IgD-negative memory B cell (primary cell): ENCODE measurements at regions not wholly inside any gene's neighbourhood (a gene's known extent, or its start where the extent isn't known, plus 50 kb on each side); places are given as distances from the start of the nearest gene placed in this dataset.

Experiments used
- H3K27ac Mint-ChIP-seq, 3 donors: one replicate each; pipeline ENCODE4 v1.8.0; 2020 to 2022; ENCODE audit warnings: mild to moderate bottlenecking in 3 of 3, mixed read lengths in 3 of 3, moderate library complexity in 1 of 3
- H3K27me3 Mint-ChIP-seq: one replicate; pipeline ENCODE4 v1.8.0; 2021; ENCODE audit warnings: mixed read lengths
- H3K36me3 Mint-ChIP-seq: one replicate; pipeline ENCODE4 v1.8.0; 2020; ENCODE audit warnings: mild to moderate bottlenecking, mixed read lengths
- H3K4me1 Mint-ChIP-seq, 3 donors: one replicate each; pipeline ENCODE4 v1.8.0; 2020 to 2022; ENCODE audit warnings: mixed read lengths in 3 of 3, mild to moderate bottlenecking in 1 of 3
- H3K4me3 Mint-ChIP-seq, 4 donors: one replicate each; pipeline ENCODE4 v1.8.0; 2020 to 2022; ENCODE audit warnings: mild to moderate bottlenecking in 4 of 4, mixed read lengths in 4 of 4, moderate library complexity in 3 of 4
- H3K9me3 Mint-ChIP-seq, 3 donors: one replicate each; pipeline ENCODE4 v1.8.0; 2020 to 2021; ENCODE audit warnings: mixed read lengths in 3 of 3, mild to moderate bottlenecking in 1 of 3

DNA sequence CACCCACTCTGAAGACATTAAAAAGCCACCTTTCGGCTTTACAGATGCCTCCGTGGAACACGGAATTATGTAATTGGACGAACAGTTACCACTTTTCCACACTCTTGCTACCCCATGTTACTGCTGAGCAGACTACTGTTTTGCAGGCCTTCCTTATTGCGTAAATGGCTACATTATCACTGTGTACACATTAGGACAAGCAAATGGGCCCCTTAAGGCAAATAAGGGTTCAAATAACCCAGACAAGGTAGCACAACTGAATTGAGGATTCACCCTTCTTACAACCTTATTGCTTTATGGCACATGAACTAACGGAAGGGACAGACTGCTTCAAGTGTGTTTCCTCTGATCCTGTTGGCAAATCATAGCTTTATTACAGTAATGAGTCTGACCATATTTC, 832.2 kb upstream of the FANCL start:
- Mint-ChIP-seq H3K4me1 (no peaks in the 10 kb centered on the region), H3K27me3 (no peaks in the 10 kb centered on the region), H3K4me3 (no peak overlapping the region), H3K36me3 (no peaks in the 10 kb centered on the region), H3K27ac (no peak overlapping the region), H3K9me3 (peaks cover 0 to 8% (median 0%) of the 10 kb centered on the region in 3 donors)

DNA sequence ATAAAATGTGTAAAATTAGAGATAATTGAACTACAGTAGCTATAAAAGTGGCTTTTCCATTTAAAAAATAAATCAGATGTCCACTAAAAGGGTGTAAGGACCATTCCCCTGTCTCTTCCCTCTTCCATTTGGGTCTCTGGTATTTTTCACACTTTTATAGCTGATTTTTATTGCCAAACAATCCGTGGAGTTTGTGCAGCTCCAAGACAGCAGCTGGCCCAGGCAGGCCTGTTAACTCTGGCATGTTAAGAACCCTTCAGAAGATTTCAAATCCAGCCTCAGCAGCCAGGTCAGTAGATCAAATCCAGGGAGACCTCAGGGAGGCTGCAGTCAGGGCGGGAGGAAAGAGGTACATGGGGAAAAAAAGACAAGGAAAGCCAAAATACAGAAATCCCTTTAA, 827.1 kb upstream of the FANCL start:
- Mint-ChIP-seq H3K4me3 (no peak overlapping the region), H3K36me3 (no peaks in the 10 kb centered on the region), H3K9me3 (peaks cover 0 to 8% (median 0%) of the 10 kb centered on the region in 3 donors), H3K27ac (no peak overlapping the region), H3K4me1 (no peaks in the 10 kb centered on the region), H3K27me3 (no peaks in the 10 kb centered on the region)

DNA sequence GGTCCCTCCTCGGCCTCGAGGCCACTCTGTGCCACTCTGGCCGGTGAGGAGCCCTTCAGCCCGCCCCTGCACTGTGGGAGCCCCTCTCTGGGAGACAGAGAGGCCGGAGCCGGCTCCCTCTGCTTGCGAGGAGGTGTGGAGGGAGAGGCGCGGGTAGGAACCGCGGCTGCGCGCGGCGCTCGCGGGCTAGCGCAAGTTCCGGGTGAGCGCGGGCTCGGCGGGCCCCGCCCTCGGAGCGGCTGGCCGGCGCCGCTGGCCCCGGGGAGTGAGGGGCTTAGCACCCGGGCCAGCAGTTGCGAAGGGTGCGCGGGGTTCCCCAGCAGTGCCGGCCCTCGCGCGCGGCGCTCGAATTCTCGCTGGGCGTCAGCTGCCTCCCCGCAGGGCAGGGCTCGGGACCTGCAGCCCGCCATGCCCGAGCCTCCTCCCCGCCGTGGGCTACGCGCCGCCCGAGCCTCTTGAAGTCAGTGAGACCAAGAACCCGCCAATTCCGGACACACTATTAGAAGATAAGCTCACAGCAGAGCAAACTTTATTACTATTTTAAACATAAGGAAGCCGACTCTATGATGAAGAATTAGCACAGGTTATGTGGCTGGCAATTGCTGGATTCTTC, 825.8 kb upstream of the FANCL start:
- peaks cover 0 to 8% (median 0%) of the 10 kb centered on the region in 3 donors for H3K9me3 Mint-ChIP-seq
- no peaks in the 10 kb centered on the region for H3K27me3 Mint-ChIP-seq
- H3K4me1 Mint-ChIP-seq: no peaks in the 10 kb centered on the region
- no peak overlapping the region for H3K4me3 Mint-ChIP-seq
- H3K36me3 Mint-ChIP-seq: no peaks in the 10 kb centered on the region
- H3K27ac Mint-ChIP-seq: no peak overlapping the region

DNA sequence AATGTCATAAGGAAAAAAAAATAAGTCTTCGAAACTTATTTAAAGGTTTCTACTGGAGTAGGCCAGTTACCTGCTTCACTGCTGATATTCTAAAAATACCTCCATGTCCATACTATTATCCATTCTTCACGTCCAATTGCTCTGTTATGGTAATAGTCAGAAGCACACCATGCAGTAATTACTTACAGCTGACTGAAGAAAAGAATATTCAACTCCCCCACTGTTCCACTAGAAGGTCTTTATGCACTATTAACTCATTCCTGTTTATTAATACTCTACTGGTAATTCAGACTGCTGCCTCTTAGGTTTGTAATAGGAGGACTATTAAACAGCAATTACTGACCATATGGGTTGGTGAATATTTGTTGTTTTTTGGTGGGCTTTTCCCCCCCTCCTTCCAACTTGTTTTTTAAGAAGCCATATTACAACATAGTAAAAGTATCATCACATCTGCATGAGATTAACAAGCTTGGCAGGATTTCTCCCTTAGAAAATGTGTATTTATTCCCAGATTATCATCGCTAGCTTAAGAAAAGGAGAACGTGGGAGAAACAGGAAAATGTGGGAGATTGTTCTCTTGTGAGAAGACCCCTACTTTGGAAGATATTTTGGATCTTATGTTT, 806.4 kb upstream of the FANCL start:
- Mint-ChIP-seq H3K9me3 (no peaks in the 10 kb centered on the region), H3K4me1 (no peaks in the 10 kb centered on the region), H3K27me3 (peaks cover 3% of the 10 kb centered on the region), H3K4me3 (no peak overlapping the region), H3K36me3 (no peaks in the 10 kb centered on the region), H3K27ac (no peak overlapping the region)

DNA sequence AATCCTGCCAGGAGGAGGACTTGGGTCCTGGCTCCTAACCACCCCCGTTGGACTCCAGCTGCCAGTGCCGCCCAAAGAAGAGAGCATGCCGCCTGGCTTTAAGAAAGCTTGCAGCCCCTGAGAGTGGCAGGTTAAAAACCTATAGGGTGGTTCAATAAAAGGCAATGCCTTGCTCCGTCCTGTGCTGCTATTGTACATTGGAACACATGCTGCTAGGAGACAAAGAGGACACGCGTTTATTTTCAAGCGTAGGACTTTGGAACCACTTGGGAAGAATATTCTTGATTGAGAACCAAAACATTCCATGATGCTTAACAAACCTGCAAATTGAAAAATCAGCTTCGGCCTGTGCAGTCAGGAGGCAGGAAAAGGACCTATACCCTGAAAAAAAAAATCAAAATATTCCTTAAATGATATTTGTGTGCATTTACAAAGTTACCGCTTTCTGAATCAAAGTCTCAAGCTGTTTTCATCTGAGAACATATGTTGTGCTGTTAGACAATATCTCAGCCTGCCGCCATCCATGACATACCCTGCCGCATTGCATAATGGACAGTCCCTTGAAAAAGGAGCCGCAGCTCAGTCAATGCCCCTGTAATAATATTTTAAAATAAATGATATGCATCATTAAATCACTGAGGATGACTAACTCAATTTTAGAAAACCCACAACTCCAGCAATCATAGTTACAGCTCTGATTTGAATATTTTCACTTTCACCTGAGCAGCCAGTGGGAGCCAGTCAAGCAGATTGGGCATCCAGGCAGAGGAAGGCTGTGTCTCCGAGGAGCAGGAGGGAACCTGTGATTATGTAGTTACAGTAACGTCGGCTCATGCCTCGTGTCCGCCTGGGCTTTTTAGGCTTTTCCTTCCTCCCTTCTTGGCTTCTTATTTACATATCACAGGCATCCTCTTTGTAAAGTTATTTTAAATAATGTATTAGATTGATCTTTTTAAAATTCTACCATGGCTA, 805.6 kb upstream of the FANCL start:
- H3K4me1 Mint-ChIP-seq: no peaks in the 10 kb centered on the region
- H3K27ac Mint-ChIP-seq: no peak overlapping the region
- no peaks in the 10 kb centered on the region for H3K36me3 Mint-ChIP-seq
- H3K4me3 Mint-ChIP-seq: no peak overlapping the region
- H3K9me3 Mint-ChIP-seq: no peaks in the 10 kb centered on the region
- H3K27me3 Mint-ChIP-seq: peaks cover 3% of the 10 kb centered on the region

DNA sequence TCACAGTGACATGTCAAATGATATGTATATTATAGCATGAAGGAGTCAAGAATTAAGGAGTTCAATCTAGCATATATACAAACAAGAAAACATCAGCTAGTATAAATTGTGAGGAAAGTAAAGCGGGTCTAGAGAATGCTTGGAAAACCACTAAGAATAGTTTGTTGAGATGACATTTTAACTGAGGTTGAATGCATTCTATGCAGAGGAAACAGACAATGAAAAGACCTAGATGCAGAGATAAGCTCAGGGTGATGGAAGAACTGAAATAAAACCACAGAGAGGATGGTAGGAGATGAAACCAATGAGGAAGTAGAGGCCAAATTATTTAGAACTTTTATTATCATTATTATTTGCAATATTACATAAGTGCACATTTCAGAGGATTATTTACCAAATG, 803.6 kb upstream of the FANCL start:
- H3K9me3 Mint-ChIP-seq: no peaks in the 10 kb centered on the region
- no peaks in the 10 kb centered on the region for H3K27me3 Mint-ChIP-seq
- no peak overlapping the region for H3K27ac Mint-ChIP-seq
- no peak overlapping the region for H3K4me3 Mint-ChIP-seq
- H3K36me3 Mint-ChIP-seq: no peaks in the 10 kb centered on the region
- no peaks in the 10 kb centered on the region for H3K4me1 Mint-ChIP-seq

DNA sequence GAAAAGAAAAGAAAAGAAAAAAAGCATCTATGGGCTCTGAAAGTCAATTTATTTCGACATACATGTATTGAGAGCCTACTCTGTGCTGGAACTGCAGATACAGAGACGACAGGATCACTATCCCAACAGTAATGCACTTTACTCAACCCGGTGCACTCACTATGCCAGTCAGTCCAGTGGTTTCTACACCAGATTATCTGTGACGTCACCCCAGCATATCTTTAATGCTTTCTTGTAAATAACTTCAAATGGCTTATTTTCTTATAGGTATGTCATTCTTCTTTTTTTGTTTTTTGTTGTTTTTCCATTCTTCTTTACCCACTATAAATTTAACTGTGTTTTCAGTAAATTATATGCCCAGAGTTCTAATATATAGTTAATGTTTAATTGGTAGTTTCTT, 800.0 kb upstream of the FANCL start:
- no peaks in the 10 kb centered on the region for H3K36me3 Mint-ChIP-seq
- H3K27me3 Mint-ChIP-seq: no peaks in the 10 kb centered on the region
- peaks cover 0 to 6% (median 0%) of the 10 kb centered on the region in 3 donors for H3K9me3 Mint-ChIP-seq
- H3K27ac Mint-ChIP-seq: no peak overlapping the region
- no peak overlapping the region for H3K4me3 Mint-ChIP-seq
- H3K4me1 Mint-ChIP-seq: no peaks in the 10 kb centered on the region

DNA sequence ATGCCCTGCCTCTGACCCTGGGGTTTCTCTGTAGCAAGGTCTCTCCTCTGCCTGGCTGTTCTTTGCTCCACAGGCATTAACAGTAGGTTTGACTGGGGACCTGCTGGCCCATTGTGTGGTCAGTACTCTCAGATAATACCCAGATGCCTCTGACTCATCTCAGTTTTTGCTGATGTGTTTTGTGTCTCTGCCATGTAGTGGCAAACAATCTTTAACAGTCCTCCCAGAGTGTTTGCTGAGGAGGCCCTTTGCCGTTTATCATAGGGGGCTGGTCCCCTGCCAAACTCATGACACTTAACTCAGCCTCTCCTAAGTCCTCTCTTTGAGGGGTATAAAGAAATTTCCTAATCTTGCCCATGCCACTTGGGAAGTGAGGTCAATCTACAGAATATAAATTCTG, 793.7 kb upstream of the FANCL start:
- Mint-ChIP-seq H3K4me1 (no peaks in the 10 kb centered on the region), H3K27ac (no peak overlapping the region), H3K9me3 (peaks cover 0 to 6% (median 0%) of the 10 kb centered on the region in 3 donors), H3K4me3 (no peak overlapping the region), H3K27me3 (peaks cover 8% of the 10 kb centered on the region), H3K36me3 (no peaks in the 10 kb centered on the region)

DNA sequence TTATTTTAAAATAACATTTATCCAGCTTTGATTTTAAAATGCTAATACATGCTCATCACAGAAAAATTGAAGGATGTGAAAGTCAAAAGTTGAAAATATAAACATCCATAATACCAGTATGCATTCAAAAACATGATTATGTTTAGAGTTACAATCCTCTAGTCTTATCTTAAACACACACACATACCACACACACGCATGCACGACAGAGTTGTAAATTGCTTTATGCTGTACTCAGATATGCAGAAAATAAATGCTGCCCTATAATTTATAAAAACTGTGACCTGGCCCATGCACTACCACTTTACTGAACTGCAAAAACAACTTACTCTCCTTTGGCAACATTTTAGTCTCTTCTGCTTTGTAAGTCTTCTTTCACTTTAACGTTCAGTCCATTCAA, 793.0 kb upstream of the FANCL start:
- H3K4me1 Mint-ChIP-seq: no peaks in the 10 kb centered on the region
- H3K27ac Mint-ChIP-seq: no peak overlapping the region
- H3K9me3 Mint-ChIP-seq: peaks cover 0 to 6% (median 0%) of the 10 kb centered on the region in 3 donors
- H3K4me3 Mint-ChIP-seq: no peak overlapping the region
- no peaks in the 10 kb centered on the region for H3K36me3 Mint-ChIP-seq
- peaks cover 8% of the 10 kb centered on the region for H3K27me3 Mint-ChIP-seq

DNA sequence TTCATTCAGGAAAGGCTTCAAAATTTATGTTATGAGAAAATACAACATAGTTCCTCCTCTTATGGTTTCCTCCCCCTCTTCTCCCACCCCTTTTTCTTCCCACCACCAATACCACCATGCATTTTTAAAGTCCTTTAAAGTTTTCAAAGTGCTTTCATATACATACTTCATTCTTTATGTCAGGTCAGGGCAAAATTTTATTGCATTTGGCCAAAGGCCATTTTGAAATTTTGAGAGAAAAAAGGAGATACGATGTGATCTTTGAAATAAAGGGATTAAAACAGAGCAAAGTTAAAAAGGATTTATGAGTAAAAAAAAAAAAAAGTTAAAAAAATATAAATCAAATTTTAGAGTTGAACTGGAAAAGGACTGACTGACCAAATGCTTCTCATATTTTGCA, 792.5 kb upstream of the FANCL start:
- H3K36me3 Mint-ChIP-seq: no peaks in the 10 kb centered on the region
- H3K27ac Mint-ChIP-seq: no peak overlapping the region
- H3K9me3 Mint-ChIP-seq: peaks cover 0 to 6% (median 0%) of the 10 kb centered on the region in 3 donors
- peaks cover 8% of the 10 kb centered on the region for H3K27me3 Mint-ChIP-seq
- no peak overlapping the region for H3K4me3 Mint-ChIP-seq
- H3K4me1 Mint-ChIP-seq: no peaks in the 10 kb centered on the region

DNA sequence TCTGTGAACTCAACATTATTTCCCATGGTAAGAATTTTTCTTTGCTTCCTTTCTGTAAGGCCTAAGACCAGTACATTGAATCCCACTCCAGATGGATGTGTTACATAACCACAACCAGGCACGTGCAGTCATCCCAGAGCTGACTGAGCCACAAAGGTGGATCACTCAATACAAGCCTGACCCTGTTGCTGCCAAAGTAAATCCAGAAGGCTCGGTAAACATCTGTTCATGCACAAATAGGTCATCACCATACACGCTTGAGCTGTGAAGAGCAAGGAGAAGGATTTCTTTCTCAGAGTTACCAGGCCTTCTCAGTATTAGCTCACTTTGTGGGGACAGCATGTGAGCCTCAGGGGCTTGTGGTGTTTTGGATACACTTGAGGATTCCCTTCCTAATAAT, 791.4 kb upstream of the FANCL start:
- no peak overlapping the region for H3K27ac Mint-ChIP-seq
- peaks cover 0 to 3% (median 0%) of the 10 kb centered on the region in 3 donors for H3K9me3 Mint-ChIP-seq
- H3K4me1 Mint-ChIP-seq: no peaks in the 10 kb centered on the region
- no peak overlapping the region for H3K4me3 Mint-ChIP-seq
- H3K36me3 Mint-ChIP-seq: no peaks in the 10 kb centered on the region
- peaks cover 8% of the 10 kb centered on the region for H3K27me3 Mint-ChIP-seq

DNA sequence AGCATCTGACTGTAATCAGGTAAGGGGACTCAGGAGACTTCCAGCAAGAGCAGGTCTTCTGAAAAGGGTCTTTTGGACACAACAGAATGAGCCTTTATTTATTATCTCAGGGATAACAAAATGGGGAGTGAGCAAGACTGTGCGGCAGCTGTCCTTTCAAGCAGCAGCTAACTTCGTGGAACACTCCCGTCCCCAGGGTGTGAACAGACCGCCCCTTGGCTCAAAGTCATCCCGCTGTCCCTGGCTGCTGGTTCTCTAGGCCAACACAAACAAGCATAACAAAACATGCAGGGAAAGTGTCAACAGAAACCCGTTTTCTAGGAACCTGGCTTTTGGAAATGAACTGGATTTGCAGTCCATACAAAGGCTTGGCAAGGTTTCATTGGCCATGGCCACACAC, 787.9 kb upstream of the FANCL start:
- no peaks in the 10 kb centered on the region for H3K36me3 Mint-ChIP-seq
- no peak overlapping the region for H3K4me3 Mint-ChIP-seq
- H3K4me1 Mint-ChIP-seq: peaks cover 0 to 1% (median 0%) of the 10 kb centered on the region in 3 donors

DNA sequence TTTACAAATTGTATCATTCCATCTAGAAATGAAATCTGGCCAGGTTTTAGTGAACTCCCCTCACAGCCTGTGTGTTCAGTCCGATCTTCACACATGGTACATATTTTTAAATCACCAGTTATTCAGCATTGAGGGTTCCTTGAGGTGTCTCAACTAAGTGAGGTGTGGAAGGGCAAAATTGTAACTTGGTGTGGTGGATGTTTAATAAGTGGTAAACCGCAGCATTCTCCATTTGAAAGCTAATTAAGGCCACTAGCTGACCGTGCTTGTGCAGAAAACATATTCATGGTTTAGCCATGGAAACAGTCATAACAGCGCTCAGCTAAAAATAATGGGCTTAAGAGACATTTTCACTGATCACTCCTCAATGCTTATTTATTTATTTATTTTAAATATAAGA, 786.2 kb upstream of the FANCL start:
- no peak overlapping the region for H3K27ac Mint-ChIP-seq
- peaks cover 7% of the 10 kb centered on the region for H3K27me3 Mint-ChIP-seq
- H3K9me3 Mint-ChIP-seq: no peaks in the 10 kb centered on the region
- H3K4me1 Mint-ChIP-seq: peaks cover 0 to 1% (median 0%) of the 10 kb centered on the region in 3 donors
- no peaks in the 10 kb centered on the region for H3K36me3 Mint-ChIP-seq
- H3K4me3 Mint-ChIP-seq: no peak overlapping the region

More for the DNA sequence above, 787.9 kb upstream of the FANCL start:
- Mint-ChIP-seq H3K27ac (no peak overlapping the region), H3K9me3 (no peaks in the 10 kb centered on the region), H3K27me3 (peaks cover 8% of the 10 kb centered on the region)

DNA sequence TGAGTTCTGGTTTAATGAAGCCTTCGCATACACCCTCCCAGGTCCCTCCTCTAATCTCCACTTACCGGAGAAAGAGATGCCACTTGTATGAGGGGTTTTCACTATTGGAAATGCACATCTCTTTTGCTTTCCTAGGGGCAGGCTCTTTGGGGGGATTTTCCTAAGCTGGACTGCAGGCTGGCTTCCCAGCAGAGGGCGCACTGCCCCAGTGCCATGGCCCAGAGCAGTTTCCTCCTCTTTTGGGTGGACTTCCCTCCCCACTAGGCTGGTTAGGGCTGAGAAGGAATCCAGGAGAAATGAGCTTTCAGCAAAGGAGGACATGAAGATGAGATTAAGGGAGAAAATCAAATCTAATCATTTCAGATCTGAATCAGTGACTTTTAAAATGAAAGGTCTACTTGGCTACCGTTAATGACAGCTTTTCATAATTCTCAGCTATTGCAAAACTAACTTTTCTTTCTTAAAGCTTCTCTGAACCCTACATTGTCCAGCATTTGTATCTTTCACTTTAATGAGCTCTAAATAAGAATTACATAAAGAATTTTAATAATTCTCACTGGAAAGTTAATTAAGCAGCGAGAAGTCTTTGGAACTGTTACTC, 784.1 kb upstream of the FANCL start:
- Mint-ChIP-seq H3K4me3 (no peak overlapping the region), H3K27me3 (no peaks in the 10 kb centered on the region), H3K27ac (no peak overlapping the region), H3K4me1 (peaks cover 0 to 1% (median 0%) of the 10 kb centered on the region in 3 donors), H3K36me3 (no peaks in the 10 kb centered on the region), H3K9me3 (no peaks in the 10 kb centered on the region)

DNA sequence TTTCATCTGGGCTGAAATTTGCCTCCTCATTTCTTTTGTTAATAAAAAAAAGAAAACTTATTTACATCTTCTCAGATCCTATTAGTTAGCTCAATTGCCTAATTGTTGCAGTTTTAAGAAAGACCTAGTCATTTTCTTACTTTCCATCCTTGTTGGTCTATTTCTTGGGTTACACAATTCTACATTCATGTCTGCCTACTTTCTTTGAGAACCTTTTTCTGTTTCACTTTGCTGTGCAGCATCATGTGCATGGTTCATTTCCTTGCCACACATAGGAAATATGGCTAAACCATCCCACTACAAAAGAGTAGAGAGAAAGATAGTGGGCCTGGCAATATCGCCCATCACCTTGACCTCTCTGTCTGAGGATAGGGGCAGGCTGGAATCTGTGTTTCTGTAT, 780.7 kb upstream of the FANCL start:
- Mint-ChIP-seq H3K4me3 (no peak overlapping the region), H3K36me3 (no peaks in the 10 kb centered on the region), H3K27me3 (no peaks in the 10 kb centered on the region), H3K27ac (no peak overlapping the region), H3K4me1 (peaks cover 0 to 1% (median 0%) of the 10 kb centered on the region in 3 donors), H3K9me3 (no peaks in the 10 kb centered on the region)
